ENCODE measurements at regions not wholly inside any gene's neighbourhood (a gene's known extent, or its start where the extent isn't known, plus 50 kb on each side); places are given as distances from the start of the nearest gene placed in this dataset.

- Histone ChIP-seq H3K4me1 (ENCODE audit: control insufficient read depth, insufficient read depth, low read length) (no peaks in the 10 kb centered on the region), H3K4me3 (ENCODE audit: low read length) (no peak overlapping the region), H3K27ac (ENCODE audit: low read length) (no peak overlapping the region), H3K36me3 (ENCODE audit: control insufficient read depth, insufficient read depth, low read length) (no peaks in the 10 kb centered on the region), H3K9me3 (ENCODE audit: control insufficient read depth, low read depth, low read length) (peaks cover 10% of the 10 kb centered on the region), H3K27me3 (ENCODE audit: control insufficient read depth, insufficient read depth, low read length) (no peaks in the 10 kb centered on the region)
- 80% methylated on average over 1 of the region's 14 CpGs for WGBS (ENCODE audit: insufficient coverage, low lambda C conversion rate)
- DNase-seq, result no peak
Measured at GRCh38 chr14:84152452-84152851, 1377.5 kb upstream of the FLRT2 start.

GRCh38 chr14:84162633-84163032 lies 1367.3 kb upstream of the FLRT2 start:
- Histone ChIP-seq H3K4me1 (ENCODE audit: control insufficient read depth, insufficient read depth, low read length) (no peaks in the 10 kb centered on the region), H3K36me3 (ENCODE audit: control insufficient read depth, insufficient read depth, low read length) (no peaks in the 10 kb centered on the region), H3K27ac (ENCODE audit: low read length) (no peak overlapping the region), H3K9me3 (ENCODE audit: control insufficient read depth, low read depth, low read length) (no peaks in the 10 kb centered on the region), H3K27me3 (ENCODE audit: control insufficient read depth, insufficient read depth, low read length) (no peaks in the 10 kb centered on the region), H3K4me3 (ENCODE audit: low read length) (no peak overlapping the region)
- no peak for DNase-seq
- WGBS (ENCODE audit: insufficient coverage, low lambda C conversion rate), result 90% methylated on average over 2 of the region's 2 CpGs

GRCh38 chr14:84167026-84167425 lies 1362.9 kb upstream of the FLRT2 start:
- H3K27me3 ChIP-seq (ENCODE audit: control insufficient read depth, insufficient read depth, low read length), result no peaks in the 10 kb centered on the region
- H3K36me3 ChIP-seq (ENCODE audit: control insufficient read depth, insufficient read depth, low read length), result no peaks in the 10 kb centered on the region
- H3K4me1 ChIP-seq (ENCODE audit: control insufficient read depth, insufficient read depth, low read length), result no peaks in the 10 kb centered on the region
- 67% methylated on average over 2 of the region's 3 CpGs for WGBS (ENCODE audit: insufficient coverage, low lambda C conversion rate)
- no peaks in the 10 kb centered on the region for H3K9me3 ChIP-seq (ENCODE audit: control insufficient read depth, low read depth, low read length)
- DNase-seq, result no peak
- no peak overlapping the region for H3K27ac ChIP-seq (ENCODE audit: low read length)
- H3K4me3 ChIP-seq (ENCODE audit: low read length), result no peak overlapping the region

- no peaks in the 10 kb centered on the region for H3K36me3 ChIP-seq (ENCODE audit: control insufficient read depth, insufficient read depth, low read length)
- H3K9me3 ChIP-seq (ENCODE audit: control insufficient read depth, low read depth, low read length), result no peaks in the 10 kb centered on the region
- DNase-seq, result no peak
- H3K4me3 ChIP-seq (ENCODE audit: low read length), result no peak overlapping the region
- H3K27ac ChIP-seq (ENCODE audit: low read length), result no peak overlapping the region
- no peaks in the 10 kb centered on the region for H3K27me3 ChIP-seq (ENCODE audit: control insufficient read depth, insufficient read depth, low read length)
- no peaks in the 10 kb centered on the region for H3K4me1 ChIP-seq (ENCODE audit: control insufficient read depth, insufficient read depth, low read length)
- WGBS (ENCODE audit: insufficient coverage, low lambda C conversion rate), result no CpG with 5 or more reads among the region's 2 CpGs
Measured at GRCh38 chr14:84180336-84180735, 1349.6 kb upstream of the FLRT2 start.

GRCh38 chr14:84181072-84181471 lies 1348.9 kb upstream of the FLRT2 start:
- Histone ChIP-seq H3K4me3 (ENCODE audit: low read length) (no peak overlapping the region), H3K36me3 (ENCODE audit: control insufficient read depth, insufficient read depth, low read length) (no peaks in the 10 kb centered on the region), H3K27me3 (ENCODE audit: control insufficient read depth, insufficient read depth, low read length) (no peaks in the 10 kb centered on the region), H3K9me3 (ENCODE audit: control insufficient read depth, low read depth, low read length) (no peaks in the 10 kb centered on the region), H3K27ac (ENCODE audit: low read length) (no peak overlapping the region), H3K4me1 (ENCODE audit: control insufficient read depth, insufficient read depth, low read length) (no peaks in the 10 kb centered on the region)
- no peak for DNase-seq
- 100% methylated on average over 1 of the region's 2 CpGs for WGBS (ENCODE audit: insufficient coverage, low lambda C conversion rate)

- Histone ChIP-seq H3K4me1 (ENCODE audit: control insufficient read depth, insufficient read depth, low read length) (no peaks in the 10 kb centered on the region), H3K4me3 (ENCODE audit: low read length) (no peak overlapping the region), H3K9me3 (ENCODE audit: control insufficient read depth, low read depth, low read length) (peaks cover 9% of the 10 kb centered on the region), H3K27ac (ENCODE audit: low read length) (no peak overlapping the region), H3K27me3 (ENCODE audit: control insufficient read depth, insufficient read depth, low read length) (no peaks in the 10 kb centered on the region), H3K36me3 (ENCODE audit: control insufficient read depth, insufficient read depth, low read length) (no peaks in the 10 kb centered on the region)
- DNase-seq, result no peak
Measured at GRCh38 chr14:84195514-84195913, 1334.4 kb upstream of the FLRT2 start.

GRCh38 chr14:84197704-84198103 lies 1332.2 kb upstream of the FLRT2 start:
- no peak overlapping the region for H3K27ac ChIP-seq (ENCODE audit: low read length)
- peaks cover 9% of the 10 kb centered on the region for H3K9me3 ChIP-seq (ENCODE audit: control insufficient read depth, low read depth, low read length)
- no peaks in the 10 kb centered on the region for H3K27me3 ChIP-seq (ENCODE audit: control insufficient read depth, insufficient read depth, low read length)
- no peak overlapping the region for H3K4me3 ChIP-seq (ENCODE audit: low read length)
- no peaks in the 10 kb centered on the region for H3K36me3 ChIP-seq (ENCODE audit: control insufficient read depth, insufficient read depth, low read length)
- 75% methylated on average over 1 of the region's 1 CpG for WGBS (ENCODE audit: insufficient coverage, low lambda C conversion rate)
- no peak for DNase-seq
- no peaks in the 10 kb centered on the region for H3K4me1 ChIP-seq (ENCODE audit: control insufficient read depth, insufficient read depth, low read length)

- no peaks in the 10 kb centered on the region for H3K27me3 ChIP-seq (ENCODE audit: control insufficient read depth, insufficient read depth, low read length)
- no peaks in the 10 kb centered on the region for H3K4me1 ChIP-seq (ENCODE audit: control insufficient read depth, insufficient read depth, low read length)
- no peaks in the 10 kb centered on the region for H3K36me3 ChIP-seq (ENCODE audit: control insufficient read depth, insufficient read depth, low read length)
- H3K9me3 ChIP-seq (ENCODE audit: control insufficient read depth, low read depth, low read length), result peaks cover 2% of the 10 kb centered on the region
- no peak overlapping the region for H3K27ac ChIP-seq (ENCODE audit: low read length)
- DNase-seq, result no peak
- no CpG with 5 or more reads among the region's 2 CpGs for WGBS (ENCODE audit: insufficient coverage, low lambda C conversion rate)
- no peak overlapping the region for H3K4me3 ChIP-seq (ENCODE audit: low read length)
Measured at GRCh38 chr14:84202486-84202885, 1327.5 kb upstream of the FLRT2 start.

GRCh38 chr14:84203896-84204295 lies 1326.0 kb upstream of the FLRT2 start:
- H3K4me1 ChIP-seq (ENCODE audit: control insufficient read depth, insufficient read depth, low read length), result no peaks in the 10 kb centered on the region
- no peaks in the 10 kb centered on the region for H3K36me3 ChIP-seq (ENCODE audit: control insufficient read depth, insufficient read depth, low read length)
- H3K27me3 ChIP-seq (ENCODE audit: control insufficient read depth, insufficient read depth, low read length), result no peaks in the 10 kb centered on the region
- no peak overlapping the region for H3K4me3 ChIP-seq (ENCODE audit: low read length)
- H3K27ac ChIP-seq (ENCODE audit: low read length), result no peak overlapping the region
- peaks cover 2% of the 10 kb centered on the region for H3K9me3 ChIP-seq (ENCODE audit: control insufficient read depth, low read depth, low read length)
- DNase-seq, result no peak

- H3K36me3 ChIP-seq (ENCODE audit: control insufficient read depth, insufficient read depth, low read length), result no peaks in the 10 kb centered on the region
- no peak overlapping the region for H3K4me3 ChIP-seq (ENCODE audit: low read length)
- no peak overlapping the region for H3K27ac ChIP-seq (ENCODE audit: low read length)
- no peak for DNase-seq
- 60% methylated on average over 2 of the region's 7 CpGs for WGBS (ENCODE audit: insufficient coverage, low lambda C conversion rate)
- no peaks in the 10 kb centered on the region for H3K4me1 ChIP-seq (ENCODE audit: control insufficient read depth, insufficient read depth, low read length)
- H3K27me3 ChIP-seq (ENCODE audit: control insufficient read depth, insufficient read depth, low read length), result no peaks in the 10 kb centered on the region
- peaks cover 2% of the 10 kb centered on the region for H3K9me3 ChIP-seq (ENCODE audit: control insufficient read depth, low read depth, low read length)
Measured at GRCh38 chr14:84208451-84208850, 1321.5 kb upstream of the FLRT2 start.

GRCh38 chr14:84209031-84209430 lies 1320.9 kb upstream of the FLRT2 start:
- WGBS (ENCODE audit: insufficient coverage, low lambda C conversion rate), result 57% methylated on average over 1 of the region's 1 CpG
- H3K27me3 ChIP-seq (ENCODE audit: control insufficient read depth, insufficient read depth, low read length), result no peaks in the 10 kb centered on the region

More at GRCh38 chr14:84209031-84209430, 1320.9 kb upstream of the FLRT2 start:
- H3K27ac ChIP-seq (ENCODE audit: low read length), result no peak overlapping the region
- no peak overlapping the region for H3K4me3 ChIP-seq (ENCODE audit: low read length)
- H3K36me3 ChIP-seq (ENCODE audit: control insufficient read depth, insufficient read depth, low read length), result no peaks in the 10 kb centered on the region
- peaks cover 2% of the 10 kb centered on the region for H3K9me3 ChIP-seq (ENCODE audit: control insufficient read depth, low read depth, low read length)
- DNase-seq, result no peak
- no peaks in the 10 kb centered on the region for H3K4me1 ChIP-seq (ENCODE audit: control insufficient read depth, insufficient read depth, low read length)
